Loucy (cell line): ENCODE measurements at regions not wholly inside any gene's neighbourhood (a gene's known extent, or its start where the extent isn't known, plus 50 kb on each side); places are given as distances from the start of the nearest gene placed in this dataset.

Experiments
- H2AFZ ChIP-seq: fragments of 200-600 bp; sonication (generic); 2 replicates; pipeline ENCODE4 v1.6.0; 2016; ENCODE audit warnings: antibody characterized with exemption, mild to moderate bottlenecking, low read length, moderate library complexity
- H3F3A ChIP-seq: fragments of 200-600 bp; 2 replicates; pipeline ENCODE4 v1.6.0; 2016; ENCODE audit warnings: antibody characterized with exemption, low read depth, mild to moderate bottlenecking
- H3K27me3 ChIP-seq: fragments of 200-600 bp; sonication (generic); 2 replicates; pipeline ENCODE4 v1.6.1; 2014; ENCODE audit warnings: low read length, mild to moderate bottlenecking; ENCODE audit not compliant: insufficient read depth, poor library complexity, severe bottlenecking
- H3K36me3 ChIP-seq: fragments of 200-600 bp; sonication (generic); 2 replicates; pipeline ENCODE4 v1.6.1; 2016; ENCODE audit warnings: low read length; ENCODE audit not compliant: insufficient read depth
- H3K4me1 ChIP-seq: fragments of 200-600 bp; sonication (generic); 2 replicates; pipeline ENCODE4 v1.5.1; 2014; ENCODE audit warnings: low read length, mild to moderate bottlenecking; ENCODE audit not compliant: insufficient read depth, poor library complexity, severe bottlenecking
- H3K4me2 ChIP-seq: fragments of 200-600 bp; sonication (generic); 2 replicates; pipeline ENCODE4 v1.6.0; 2014; ENCODE audit warnings: antibody characterized with exemption, low read length, low read depth, mild to moderate bottlenecking; ENCODE audit not compliant: poor library complexity, severe bottlenecking
- H3K4me3 ChIP-seq: fragments of 200-600 bp; sonication (generic); 2 replicates; pipeline ENCODE4 v1.5.1; 2014; ENCODE audit warnings: low read length, mild to moderate bottlenecking, mixed read lengths; ENCODE audit not compliant: poor library complexity, severe bottlenecking
- H3K79me2 ChIP-seq: fragments of 200-600 bp; sonication (generic); 2 replicates; pipeline ENCODE4 v1.6.1; 2014; ENCODE audit warnings: low read length; ENCODE audit not compliant: insufficient read depth
- H3K9ac ChIP-seq: fragments of 200-600 bp; sonication (generic); 2 replicates; pipeline ENCODE4 v1.6.0; 2014; ENCODE audit warnings: mild to moderate bottlenecking, low read depth, low read length, moderate library complexity; ENCODE audit not compliant: poor library complexity, severe bottlenecking
- H3K9me2 ChIP-seq: fragments of 200-600 bp; sonication (generic); replicated peaks from 2 replicates; pipeline ENCODE4 v1.6.1; 2016; ENCODE audit warnings: low read depth, low read length, mixed read lengths
- H3K9me3 ChIP-seq: fragments of 200-600 bp; sonication (generic); 2 replicates; pipeline ENCODE4 v1.6.1; 2014; ENCODE audit warnings: mild to moderate bottlenecking, antibody characterized with exemption, low read length, low read depth; ENCODE audit not compliant: insufficient read depth
- H4K20me1 ChIP-seq: fragments of 200-600 bp; sonication (generic); 2 replicates; pipeline ENCODE4 v1.6.0; 2014; ENCODE audit warnings: antibody characterized with exemption, low read length, mild to moderate bottlenecking; ENCODE audit not compliant: insufficient read depth, poor library complexity, severe bottlenecking
- CTCF ChIP-seq: fragments of 200-600 bp; sonication (generic); conservative IDR thresholded peaks from 2 replicates; pipeline ENCODE4 v1.5.1; 2014; ENCODE audit warnings: mild to moderate bottlenecking, antibody characterized with exemption, low read length
- EZH2phosphoT487 ChIP-seq: fragments of 200-600 bp; IDR thresholded peaks from 2 replicates; pipeline ENCODE4 v1.6.1; 2018; ENCODE audit warnings: antibody characterized with exemption, mild to moderate bottlenecking, moderate library complexity, borderline replicate concordance

DNA sequence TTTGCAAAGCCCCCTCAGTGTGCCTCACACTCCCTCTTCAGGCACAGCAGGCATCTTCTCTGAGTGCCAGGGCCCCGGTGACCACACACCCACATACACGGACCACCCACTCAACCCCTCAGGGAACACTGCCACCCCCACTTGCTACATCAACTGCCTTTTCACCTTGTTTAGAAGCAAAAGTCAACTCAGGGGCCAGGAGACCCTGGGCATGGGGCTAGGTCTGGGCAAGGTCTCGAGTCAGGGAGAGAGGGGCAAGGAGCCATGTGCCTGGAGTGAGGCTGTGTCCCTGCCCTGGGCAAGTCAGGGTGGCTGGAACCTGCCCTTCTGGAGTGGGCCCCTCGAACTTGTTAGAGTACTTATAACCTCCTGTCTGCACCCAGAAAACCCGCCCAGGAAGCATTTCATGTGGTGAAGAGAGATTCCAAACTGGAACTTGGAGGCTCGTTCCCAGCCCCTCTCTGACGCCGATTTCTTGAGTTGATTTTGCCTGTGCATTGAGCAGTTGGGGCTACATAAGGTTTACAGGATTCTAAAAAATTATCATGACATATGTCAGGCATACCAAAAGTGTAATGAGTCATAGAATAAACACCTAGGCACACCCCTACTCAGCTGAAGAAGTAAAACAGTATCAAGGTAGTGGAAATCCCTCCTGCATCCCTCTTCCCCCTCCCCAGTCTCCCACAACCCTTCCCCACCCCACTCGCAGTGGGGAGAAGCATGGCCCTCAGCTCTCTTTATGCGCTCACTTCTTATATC lies 74.3 kb downstream of the MYEOV start:
- Histone ChIP-seq H3K27me3 (no peaks in the 10 kb centered on the region), H2AFZ (no peak overlapping the region)

GRCh38 chr11:69369210-69369825 lies 75.4 kb downstream of the MYEOV start:
- no peak overlapping the region for H3K4me3 ChIP-seq

More for the DNA sequence above, 74.3 kb downstream of the MYEOV start:
- Histone ChIP-seq H3F3A (no peaks in the 10 kb centered on the region), H3K4me2 (no peak overlapping the region), H3K4me3 (no peak overlapping the region), H4K20me1 (no peaks in the 10 kb centered on the region), H3K79me2 (no peaks in the 10 kb centered on the region), H3K9me3 (0 out of 2 replicates have a peak, but pooled peaks cover 4% of the 10 kb centered on the region), H3K4me1 (peaks cover 16% of the 10 kb centered on the region), H3K36me3 (no peaks in the 10 kb centered on the region), H3K9me2 (no peaks in the 10 kb centered on the region), H3K9ac (no peak overlapping the region)
- TF ChIP-seq CTCF (no peak), EZH2phosphoT487 (no peak)

GRCh38 chr11:69369945-69370344 lies 76.0 kb downstream of the MYEOV start:
- no peaks in the 10 kb centered on the region for H3F3A ChIP-seq

More at GRCh38 chr11:69369210-69369825, 75.4 kb downstream of the MYEOV start:
- Histone ChIP-seq H3K79me2 (no peaks in the 10 kb centered on the region), H2AFZ (no peak overlapping the region), H3F3A (no peaks in the 10 kb centered on the region), H3K9me2 (no peaks in the 10 kb centered on the region), H4K20me1 (no peaks in the 10 kb centered on the region), H3K36me3 (no peaks in the 10 kb centered on the region), H3K27me3 (no peaks in the 10 kb centered on the region), H3K9me3 (0 out of 2 replicates have a peak, but pooled peaks cover 4% of the 10 kb centered on the region), H3K4me1 (peaks cover 21% of the 10 kb centered on the region), H3K4me2 (no peak overlapping the region), H3K9ac (no peak overlapping the region)
- TF ChIP-seq EZH2phosphoT487 (no peak), CTCF (no peak)

More at GRCh38 chr11:69369945-69370344, 76.0 kb downstream of the MYEOV start:
- Histone ChIP-seq H3K4me3 (no peak overlapping the region), H3K9me2 (no peaks in the 10 kb centered on the region), H3K4me2 (no peak overlapping the region), H3K36me3 (no peaks in the 10 kb centered on the region), H3K4me1 (peaks cover 28% of the 10 kb centered on the region), H3K9ac (no peak overlapping the region), H4K20me1 (no peaks in the 10 kb centered on the region), H3K27me3 (no peaks in the 10 kb centered on the region), H2AFZ (no peak overlapping the region), H3K79me2 (no peaks in the 10 kb centered on the region), H3K9me3 (0 out of 2 replicates have a peak, but pooled peaks cover 4% of the 10 kb centered on the region)
- no peak for TF ChIP-seq CTCF
- TF ChIP-seq EZH2phosphoT487 = no peak
